NT2/D1 (cell line): ENCODE measurements at regions not wholly inside any gene's neighbourhood (a gene's known extent, or its start where the extent isn't known, plus 50 kb on each side); places are given as distances from the start of the nearest gene placed in this dataset.
A peak's percentile ranks its signal among the peaks of the same experiment; 100 is the strongest.

Experiments used
- DNase-seq: peaks from one replicate; pipeline ENCODE4 v3.0.0-alpha.2; 2011; ENCODE audit warnings: low read depth, low spot score
- H3K27me3 ChIP-seq: 2 replicates; pipeline ENCODE4 v1.6.0; 2011; ENCODE audit warnings: mild to moderate bottlenecking; ENCODE audit not compliant: insufficient read length, insufficient read depth
- H3K36me3 ChIP-seq: 2 replicates; pipeline ENCODE4 v1.6.1; 2011; ENCODE audit warnings: mild to moderate bottlenecking, low read length, mixed read lengths; ENCODE audit not compliant: insufficient read depth, insufficient read length
- H3K4me1 ChIP-seq: 2 replicates; pipeline ENCODE4 v1.5.1; 2011; ENCODE audit not compliant: insufficient read depth, insufficient read length
- H3K4me3 ChIP-seq: 2 replicates; pipeline ENCODE4 v1.5.1; 2011; ENCODE audit warnings: low read depth; ENCODE audit not compliant: insufficient read length
- H3K9ac ChIP-seq: 2 replicates; pipeline ENCODE4 v1.6.0; 2011; ENCODE audit warnings: low read depth; ENCODE audit not compliant: insufficient read length
- H3K9me3 ChIP-seq: 2 replicates; pipeline ENCODE4 v1.5.1; 2011; ENCODE audit warnings: mild to moderate bottlenecking, low read length; ENCODE audit not compliant: insufficient read depth
- SUZ12 ChIP-seq: IDR thresholded peaks from 2 replicates; pipeline ENCODE4 v1.6.1; 2011; ENCODE audit not compliant: insufficient read length, insufficient read depth; ENCODE audit errors: extremely low read depth
- YY1 ChIP-seq: IDR thresholded peaks from 2 replicates; pipeline ENCODE4 v1.6.1; 2011; ENCODE audit not compliant: insufficient read length, insufficient read depth
- ZNF274 ChIP-seq: IDR thresholded peaks from 2 replicates; pipeline ENCODE4 v1.6.1; 2011; ENCODE audit warnings: mild to moderate bottlenecking, low read depth, low read length

DNA sequence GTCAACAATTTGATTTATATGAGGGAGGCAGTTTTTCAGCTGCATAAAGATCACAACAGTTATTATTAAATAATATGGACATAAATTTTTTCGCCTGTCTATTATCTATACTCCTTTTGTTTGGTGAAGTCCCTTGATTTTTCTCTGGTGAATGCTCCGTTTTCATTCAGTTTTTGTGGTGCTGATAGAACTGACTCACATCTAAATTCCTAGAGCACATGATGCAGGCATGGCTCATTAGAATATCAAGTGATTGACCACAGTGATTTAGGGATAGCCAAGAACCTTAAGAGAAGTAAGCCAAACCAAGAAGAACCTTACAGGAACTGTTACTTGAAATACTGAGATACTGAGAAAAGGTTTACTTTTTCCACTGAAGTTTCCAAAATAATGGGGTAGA, 208.9 kb downstream of the PRR20E start:
- no peaks in the 10 kb centered on the region for H3K9me3 ChIP-seq
- no peaks in the 10 kb centered on the region for H3K36me3 ChIP-seq
- TF ChIP-seq YY1 = no peak
- no peaks in the 10 kb centered on the region for H3K4me1 ChIP-seq
- H3K27me3 ChIP-seq = no peaks in the 10 kb centered on the region
- no peak for DNase-seq
- H3K9ac ChIP-seq = no peak overlapping the region
- H3K4me3 ChIP-seq = no peak overlapping the region

DNA sequence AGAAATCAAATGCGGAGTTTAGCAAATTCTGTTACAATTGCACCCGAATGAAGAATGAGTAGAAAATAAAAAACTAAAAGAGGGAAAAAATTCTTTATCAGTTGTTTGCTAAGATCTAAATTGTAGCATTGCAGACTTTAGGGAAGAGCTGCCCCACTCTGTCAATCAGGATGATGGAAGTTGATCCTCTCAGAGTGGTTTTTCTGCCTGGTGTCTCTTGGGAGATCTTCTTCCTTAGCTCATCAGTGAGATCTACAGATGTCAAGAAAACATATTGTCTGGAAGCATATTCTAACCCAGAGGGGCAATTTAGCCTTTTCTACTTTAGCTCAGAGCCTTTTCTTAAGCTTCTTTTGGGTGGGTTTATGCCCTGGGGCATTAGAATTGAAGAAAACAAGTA, 223.2 kb upstream of the PCDH17 start:
- TF ChIP-seq SUZ12 = no peak
- TF ChIP-seq YY1 = no peak
- no peak for TF ChIP-seq ZNF274
- Histone ChIP-seq H3K27me3 (no peaks in the 10 kb centered on the region), H3K4me1 (no peaks in the 10 kb centered on the region), H3K4me3 (no peak overlapping the region), H3K36me3 (no peaks in the 10 kb centered on the region), H3K9ac (no peak overlapping the region), H3K9me3 (no peaks in the 10 kb centered on the region)
- no peak for DNase-seq

DNA sequence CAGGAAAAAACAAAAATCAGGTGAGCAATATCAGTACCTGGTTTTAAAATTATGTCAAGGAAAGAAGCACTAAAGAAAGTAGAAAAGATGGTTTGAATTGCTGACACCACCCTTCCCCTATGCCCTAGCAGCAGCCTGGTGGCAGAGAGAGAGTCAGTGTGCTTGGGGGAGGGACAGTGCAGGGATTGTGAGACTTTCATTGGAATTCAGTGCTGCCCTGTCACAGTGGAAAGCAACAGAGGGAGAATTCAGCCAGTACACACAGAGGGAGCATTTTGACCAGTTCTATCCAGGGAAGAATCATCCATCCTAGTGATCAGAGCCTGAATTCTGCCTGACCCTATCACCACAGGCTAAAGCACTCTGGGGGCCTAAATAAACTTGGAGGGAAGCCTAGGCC, 222.4 kb upstream of the PCDH17 start:
- no peak overlapping the region for H3K9ac ChIP-seq
- no peak for TF ChIP-seq ZNF274
- H3K36me3 ChIP-seq = no peaks in the 10 kb centered on the region
- H3K27me3 ChIP-seq = no peaks in the 10 kb centered on the region
- no peaks in the 10 kb centered on the region for H3K9me3 ChIP-seq
- no peak overlapping the region for H3K4me3 ChIP-seq
- DNase-seq = no peak
- H3K4me1 ChIP-seq = no peaks in the 10 kb centered on the region

DNA sequence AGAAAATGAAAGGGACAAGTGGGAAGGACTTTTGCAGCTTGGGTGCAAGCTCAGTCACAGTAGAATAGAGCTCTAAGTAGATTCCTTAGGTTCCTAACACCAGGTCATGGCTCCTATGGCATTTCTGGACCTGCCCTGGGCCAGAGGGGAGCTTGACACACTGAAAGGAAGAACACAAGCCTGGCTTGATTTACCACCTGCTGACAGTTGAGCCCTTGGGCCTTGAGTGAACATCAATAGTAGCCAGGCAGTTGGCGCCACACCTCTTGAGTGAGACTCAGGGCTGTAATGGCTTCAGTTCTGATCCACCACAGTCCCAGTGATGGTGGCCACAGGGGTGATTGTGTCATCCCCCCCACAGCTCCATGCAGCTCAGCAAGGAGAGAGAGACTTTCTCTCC, 221.9 kb upstream of the PCDH17 start:
- H3K9me3 ChIP-seq = no peaks in the 10 kb centered on the region
- H3K27me3 ChIP-seq = no peaks in the 10 kb centered on the region
- no peaks in the 10 kb centered on the region for H3K4me1 ChIP-seq
- TF ChIP-seq YY1 = no peak
- TF ChIP-seq SUZ12 = no peak
- no peak for TF ChIP-seq ZNF274
- no peak for DNase-seq
- no peak overlapping the region for H3K4me3 ChIP-seq
- no peak overlapping the region for H3K9ac ChIP-seq
- no peaks in the 10 kb centered on the region for H3K36me3 ChIP-seq

DNA sequence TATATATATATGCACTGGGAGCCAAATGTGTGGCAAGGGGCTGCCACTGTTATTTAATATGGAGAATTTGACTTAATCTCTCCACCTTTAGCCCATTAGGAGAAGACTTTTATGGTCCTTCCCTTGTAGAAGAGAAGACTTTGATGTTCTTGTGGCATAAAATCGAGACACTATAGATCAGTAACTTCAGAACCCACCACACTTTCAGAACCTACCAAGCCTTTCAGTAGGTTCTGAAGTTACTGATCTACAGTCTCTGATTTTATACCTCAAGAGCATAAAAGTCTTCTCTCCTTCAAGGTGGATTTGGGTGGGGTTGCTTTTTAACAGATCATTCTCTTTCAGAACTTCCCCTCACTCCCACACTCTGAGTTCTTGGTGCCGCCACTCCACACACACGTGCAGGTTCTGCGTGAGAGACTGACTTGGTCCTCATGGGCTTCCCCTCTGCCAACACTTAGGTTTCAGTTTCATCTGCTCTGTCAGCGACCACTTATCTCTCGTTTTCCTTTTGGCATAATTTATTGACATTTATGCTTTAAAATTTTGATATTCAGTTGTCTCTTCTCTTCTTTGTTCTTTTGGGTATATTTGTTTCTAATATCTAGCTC, 213.4 kb upstream of the PCDH17 start:
- Histone ChIP-seq H3K4me1 (no peaks in the 10 kb centered on the region), H3K27me3 (no peaks in the 10 kb centered on the region), H3K9ac (no peak overlapping the region), H3K9me3 (no peaks in the 10 kb centered on the region), H3K36me3 (no peaks in the 10 kb centered on the region), H3K4me3 (no peak overlapping the region)
- no peak for TF ChIP-seq YY1
- TF ChIP-seq ZNF274 = no peak
- TF ChIP-seq SUZ12 = no peak
- no peak for DNase-seq

DNA sequence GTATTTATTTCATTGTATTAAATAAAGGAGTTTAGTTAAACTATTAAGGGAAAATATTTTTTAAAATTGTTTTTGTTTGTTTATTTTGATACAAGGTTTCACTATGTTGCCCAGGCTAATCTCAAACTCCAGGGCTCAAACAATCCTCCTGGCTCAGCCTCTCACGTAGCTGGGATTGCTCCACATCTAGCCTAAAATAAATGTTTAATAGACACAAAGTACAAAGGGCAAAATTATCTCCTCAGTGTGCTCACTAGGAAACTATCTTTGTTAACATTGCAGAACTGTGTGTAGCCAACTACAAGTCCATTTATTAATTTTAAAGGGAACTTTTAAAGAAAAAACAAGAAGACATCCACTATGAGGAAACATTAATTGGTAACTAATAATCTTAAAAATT, 207.2 kb upstream of the PCDH17 start:
- TF ChIP-seq SUZ12 (no peak), ZNF274 (no peak), YY1 (no peak)
- Histone ChIP-seq H3K4me1 (no peaks in the 10 kb centered on the region), H3K9me3 (no peaks in the 10 kb centered on the region)

DNA sequence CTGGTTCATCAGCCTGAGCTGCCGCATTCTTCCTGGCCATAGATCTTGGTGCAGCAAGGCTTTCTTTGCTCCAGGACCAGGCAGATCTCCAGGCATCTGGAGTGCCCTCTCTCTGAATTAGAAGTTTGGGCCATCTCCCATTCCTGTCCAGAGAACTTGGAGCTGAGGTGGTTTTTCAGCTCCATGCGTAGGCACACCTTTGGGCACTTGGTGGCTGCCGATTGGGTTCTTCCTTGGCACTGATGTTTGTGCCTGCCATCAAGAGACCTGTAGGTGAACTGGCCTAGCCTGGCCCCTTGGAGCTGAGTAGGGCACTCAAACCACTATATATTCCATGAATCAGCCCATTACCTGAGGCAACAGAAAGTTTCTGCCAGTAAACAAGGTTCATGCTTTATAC, 206.0 kb upstream of the PCDH17 start:
- Histone ChIP-seq H3K36me3 (no peaks in the 10 kb centered on the region), H3K27me3 (no peaks in the 10 kb centered on the region), H3K4me1 (no peaks in the 10 kb centered on the region), H3K9ac (no peak overlapping the region), H3K4me3 (no peak overlapping the region), H3K9me3 (no peaks in the 10 kb centered on the region)
- TF ChIP-seq ZNF274 = no peak
- TF ChIP-seq YY1 = no peak
- TF ChIP-seq SUZ12 = no peak
- no peak for DNase-seq

More for the DNA sequence above, 207.2 kb upstream of the PCDH17 start:
- Histone ChIP-seq H3K27me3 (no peaks in the 10 kb centered on the region), H3K4me3 (no peak overlapping the region), H3K9ac (no peak overlapping the region), H3K36me3 (no peaks in the 10 kb centered on the region)
- DNase-seq = no peak

DNA sequence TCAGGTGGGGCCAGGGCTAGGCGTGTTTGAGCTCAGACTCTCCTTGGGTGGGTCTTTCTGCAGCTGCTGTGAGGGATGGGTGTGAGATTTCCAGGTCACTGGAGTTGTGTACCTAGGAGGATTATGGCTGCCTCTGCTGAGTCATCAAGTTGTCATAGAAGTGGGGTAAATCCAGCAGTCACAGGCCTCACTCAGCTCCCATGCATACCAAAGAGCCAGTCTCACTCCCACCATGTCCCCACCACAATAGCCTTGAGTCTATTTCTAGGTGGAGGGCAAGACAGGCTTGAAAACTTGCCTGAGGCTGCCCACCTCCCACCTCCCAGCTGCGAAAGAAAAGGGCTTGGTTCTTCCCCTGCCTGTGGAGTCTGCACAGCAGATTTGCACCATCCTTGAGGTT, 194.0 kb upstream of the PCDH17 start:
- H3K9me3 ChIP-seq = no peaks in the 10 kb centered on the region
- H3K4me1 ChIP-seq = no peaks in the 10 kb centered on the region
- DNase-seq = peak; percentile 6
- no peak overlapping the region for H3K4me3 ChIP-seq
- H3K27me3 ChIP-seq = no peaks in the 10 kb centered on the region
- no peak overlapping the region for H3K9ac ChIP-seq
- TF ChIP-seq SUZ12 = no peak
- no peak for TF ChIP-seq ZNF274
- TF ChIP-seq YY1 = no peak
- no peaks in the 10 kb centered on the region for H3K36me3 ChIP-seq
